Endodermal cell (in vitro differentiated cells): ENCODE measurements at regions not wholly inside any gene's neighbourhood (a gene's known extent, or its start where the extent isn't known, plus 50 kb on each side); places are given as distances from the start of the nearest gene placed in this dataset.
A peak's percentile ranks its signal among the peaks of the same experiment; 100 is the strongest.
"Not testable (repeated sequence)": the region's sequence is repeated elsewhere in the genome, so short reads cannot be mapped to it uniquely, and the experiment has no call there.

Experiments
- DNase-seq: peaks from one replicate; pipeline ENCODE4 v3.0.0-alpha.2; 2017
- H3K27ac ChIP-seq: 2 replicates; pipeline ENCODE4 v1.5.1; 2013; ENCODE audit warnings: mild to moderate bottlenecking, low read depth, low read length, moderate library complexity
- H3K27me3 ChIP-seq: 2 replicates; pipeline ENCODE4 v1.6.1; 2013; ENCODE audit warnings: mild to moderate bottlenecking, low read length, moderate library complexity; ENCODE audit not compliant: insufficient read depth, control insufficient read depth, poor library complexity, severe bottlenecking
- H3K36me3 ChIP-seq: 2 replicates; pipeline ENCODE4 v1.7.0; 2013; ENCODE audit warnings: mild to moderate bottlenecking, low read length, moderate library complexity; ENCODE audit not compliant: control insufficient read depth, insufficient read depth
- H3K4me1 ChIP-seq: one replicate; pipeline ENCODE4 v1.7.0; 2013; ENCODE audit warnings: low read length; ENCODE audit not compliant: control insufficient read depth, insufficient read depth
- H3K4me3 ChIP-seq: 2 replicates; pipeline ENCODE4 v1.5.1; 2013; ENCODE audit warnings: mild to moderate bottlenecking, low read length, moderate library complexity
- H3K9ac ChIP-seq: 2 replicates; pipeline ENCODE4 v1.6.1; 2013; ENCODE audit warnings: mild to moderate bottlenecking, low read length, moderate library complexity; ENCODE audit not compliant: poor library complexity, severe bottlenecking; ENCODE audit errors: extremely low read depth
- H3K9me3 ChIP-seq: 2 replicates; pipeline ENCODE4 v1.6.1; 2013; ENCODE audit warnings: mild to moderate bottlenecking, low read length, moderate library complexity; ENCODE audit not compliant: control insufficient read depth
- H3K27ac Mint-ChIP-seq: 2 replicates; pipeline ENCODE4 v1.8.0; 2020; ENCODE audit warnings: mixed read lengths
- H3K27me3 Mint-ChIP-seq: 2 replicates; pipeline ENCODE4 v1.8.0; 2021; ENCODE audit warnings: mild to moderate bottlenecking, mixed read lengths; ENCODE audit not compliant: insufficient read depth
- H3K36me3 Mint-ChIP-seq: 2 replicates; pipeline ENCODE4 v1.8.0; 2020; ENCODE audit warnings: low read depth, mixed read lengths
- H3K4me1 Mint-ChIP-seq: 2 replicates; pipeline ENCODE4 v1.8.0; 2020; ENCODE audit warnings: mixed read lengths
- H3K4me3 Mint-ChIP-seq: 2 replicates; pipeline ENCODE4 v1.8.0; 2020; ENCODE audit warnings: mild to moderate bottlenecking, moderate library complexity, mixed read lengths
- H3K9me3 Mint-ChIP-seq: 2 replicates; pipeline ENCODE4 v1.8.0; 2020; ENCODE audit warnings: mild to moderate bottlenecking, mixed read lengths
- WGBS, 2 experiments: methylation state at CpG; one replicate each; pipeline versions ENCODE4 v1.1.5 to v1.1.7; 2013; ENCODE audit warnings: missing lambda C conversion rate in 2 of 2, mixed read lengths in 1 of 2; ENCODE audit not compliant: insufficient coverage in 1 of 2, insufficient read length in 1 of 2; 5-methylcytosine and 5-hydroxymethylcytosine counted together
- TF ChIP-seq, protein P1 (sequence below): fragments of 200-600 bp; sonication (generic); conservative IDR thresholded peaks from 2 replicates; pipeline ENCODE4 v1.5.0; 2021; ENCODE audit warnings: antibody characterized with exemption, mild to moderate bottlenecking

- Histone ChIP-seq H3K4me3 (no peak overlapping the region), H3K9ac (no peak overlapping the region), H3K36me3 (no peaks in the 10 kb centered on the region), H3K27ac (no peak overlapping the region), H3K27me3 (no peaks in the 10 kb centered on the region), H3K9me3 (no peaks in the 10 kb centered on the region), H3K4me1 (no peaks in the 10 kb centered on the region)
- Mint-ChIP-seq H3K27me3 (no peaks in the 10 kb centered on the region), H3K4me3 (no peak overlapping the region), H3K27ac (no peak overlapping the region), H3K36me3 (no peaks in the 10 kb centered on the region), H3K4me1 (no peaks in the 10 kb centered on the region), H3K9me3 (peaks cover 17% of the 10 kb centered on the region)
- no peak for DNase-seq
- WGBS, 2 experiments, result 100% methylated on average over 2 of the region's 2 CpGs; no CpG with 5 or more reads in 1 of the 2 experiments
- TF ChIP-seq, protein P1, sequence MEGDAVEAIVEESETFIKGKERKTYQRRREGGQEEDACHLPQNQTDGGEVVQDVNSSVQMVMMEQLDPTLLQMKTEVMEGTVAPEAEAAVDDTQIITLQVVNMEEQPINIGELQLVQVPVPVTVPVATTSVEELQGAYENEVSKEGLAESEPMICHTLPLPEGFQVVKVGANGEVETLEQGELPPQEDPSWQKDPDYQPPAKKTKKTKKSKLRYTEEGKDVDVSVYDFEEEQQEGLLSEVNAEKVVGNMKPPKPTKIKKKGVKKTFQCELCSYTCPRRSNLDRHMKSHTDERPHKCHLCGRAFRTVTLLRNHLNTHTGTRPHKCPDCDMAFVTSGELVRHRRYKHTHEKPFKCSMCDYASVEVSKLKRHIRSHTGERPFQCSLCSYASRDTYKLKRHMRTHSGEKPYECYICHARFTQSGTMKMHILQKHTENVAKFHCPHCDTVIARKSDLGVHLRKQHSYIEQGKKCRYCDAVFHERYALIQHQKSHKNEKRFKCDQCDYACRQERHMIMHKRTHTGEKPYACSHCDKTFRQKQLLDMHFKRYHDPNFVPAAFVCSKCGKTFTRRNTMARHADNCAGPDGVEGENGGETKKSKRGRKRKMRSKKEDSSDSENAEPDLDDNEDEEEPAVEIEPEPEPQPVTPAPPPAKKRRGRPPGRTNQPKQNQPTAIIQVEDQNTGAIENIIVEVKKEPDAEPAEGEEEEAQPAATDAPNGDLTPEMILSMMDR, result no peak
Measured at GRCh38 chrX:127879585-127879984, 172.6 kb downstream of the ACTRT1 start.

GRCh38 chrX:127877318-127877717 is 174.9 kb downstream of the ACTRT1 start:
- Mint-ChIP-seq H3K4me1 (no peaks in the 10 kb centered on the region), H3K36me3 (no peaks in the 10 kb centered on the region), H3K4me3 (peak overlapping the region; percentile 55), H3K27me3 (no peaks in the 10 kb centered on the region), H3K27ac (no peak overlapping the region), H3K9me3 (peaks cover 23% of the 10 kb centered on the region)
- no peaks in the 10 kb centered on the region for H3K4me1 ChIP-seq
- H3K4me3 ChIP-seq, result no peak overlapping the region
- no peaks in the 10 kb centered on the region for H3K9me3 ChIP-seq
- no peak overlapping the region for H3K27ac ChIP-seq
- no peaks in the 10 kb centered on the region for H3K36me3 ChIP-seq
- H3K27me3 ChIP-seq, result no peaks in the 10 kb centered on the region
- DNase-seq, result no peak
- H3K9ac ChIP-seq, result no peak overlapping the region
- TF ChIP-seq, protein P1, result no peak
- WGBS, 2 experiments, result 83 to 89% methylated on average over 1 to 3 of the region's 3 CpGs

- no peak overlapping the region for H3K27ac ChIP-seq
- H3K9me3 ChIP-seq, result peaks cover 7% of the 10 kb centered on the region
- no peaks in the 10 kb centered on the region for H3K27me3 ChIP-seq
- no peak overlapping the region for H3K27ac Mint-ChIP-seq
- H3K4me1 ChIP-seq, result no peaks in the 10 kb centered on the region
- H3K27me3 Mint-ChIP-seq, result no peaks in the 10 kb centered on the region
- no peak for DNase-seq
- H3K36me3 Mint-ChIP-seq, result no peaks in the 10 kb centered on the region
- no peaks in the 10 kb centered on the region for H3K4me1 Mint-ChIP-seq
- H3K4me3 Mint-ChIP-seq, result no peak overlapping the region
- TF ChIP-seq, protein P1, result no peak
- H3K36me3 ChIP-seq, result no peaks in the 10 kb centered on the region
- peaks cover 31% of the 10 kb centered on the region for H3K9me3 Mint-ChIP-seq
- no peak overlapping the region for H3K4me3 ChIP-seq
- no peak overlapping the region for H3K9ac ChIP-seq
- WGBS, 2 experiments, result 99% methylated on average over 4 of the region's 4 CpGs; no CpG with 5 or more reads in 1 of the 2 experiments
Measured at GRCh38 chrX:127873637-127874036, 178.6 kb downstream of the ACTRT1 start.

DNA sequence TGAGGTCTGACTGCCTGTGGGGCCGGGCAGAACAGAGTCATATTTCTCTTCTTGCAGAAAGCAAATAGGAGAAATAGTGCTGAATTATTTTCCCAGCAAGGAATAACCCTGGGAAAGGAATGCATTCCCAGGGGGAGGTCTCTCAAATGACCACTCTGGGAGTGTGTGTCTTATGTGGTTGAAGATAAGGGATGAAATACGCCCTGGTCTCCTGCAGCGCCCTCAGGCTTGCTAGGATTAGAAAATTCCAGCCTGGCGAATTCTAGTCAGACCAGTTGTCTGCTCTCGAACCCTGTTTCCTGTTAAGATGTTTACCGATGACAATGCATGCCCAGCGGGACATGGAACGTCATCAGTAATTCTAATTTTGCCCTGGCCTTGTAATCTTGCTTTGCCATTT is 185.3 kb downstream of the ACTRT1 start:
- WGBS, 2 experiments, result 83 to 88% methylated on average over 1 to 8 of the region's 8 CpGs
- not testable (repeated sequence) for H3K4me1 ChIP-seq, DNase-seq

More for the DNA sequence above, 185.3 kb downstream of the ACTRT1 start:
- not testable (repeated sequence) for H3K4me1 Mint-ChIP-seq, H3K27ac ChIP-seq, H3K27ac Mint-ChIP-seq, H3K4me3 ChIP-seq, H3K36me3 ChIP-seq, H3K27me3 Mint-ChIP-seq, H3K27me3 ChIP-seq, H3K4me3 Mint-ChIP-seq, H3K9ac ChIP-seq, H3K36me3 Mint-ChIP-seq
- H3K9me3 ChIP-seq, result peaks cover 30% of the 10 kb centered on the region
- peaks cover 66% of the 10 kb centered on the region for H3K9me3 Mint-ChIP-seq
